GM12878 (cell line): ENCODE measurements at regions not wholly inside any gene's neighbourhood (a gene's known extent, or its start where the extent isn't known, plus 50 kb on each side); places are given as distances from the start of the nearest gene placed in this dataset.

Experiments
- ATAC-seq: fragments of 200-7000 bp; cut with Tn5 transposase; 3 replicates; pipeline ENCODE4 v1.9.1; 2020; ENCODE audit warnings: mild to moderate bottlenecking, moderate library complexity
- BruUV-seq: library from RNA; stranded (reverse); fragments of 400-500 nt; replicated peaks from 2 replicates; lab custom pipeline; 2021; lab: Mats Ljungman, UMichigan
- CTCF ChIA-PET: fragments of 300-600 bp; sonication (Branson Sonifier 250); formaldehyde crosslinking; extraction: SDS; loops from one replicate; lab custom pipeline; 2021; ENCODE audit warnings: inconsistent platforms; lab: Yijun Ruan, JAX
- POLR2A ChIA-PET: fragments of 350-600 bp; formaldehyde crosslinking; extraction: SDS; loops from one replicate; lab custom pipeline; 2021; ENCODE audit warnings: inconsistent platforms; lab: Charles Lee
- RAD21 ChIA-PET: fragments of 300-600 bp; sonication (Branson Sonifier 250); formaldehyde crosslinking; loops from one replicate; lab custom pipeline; 2023; ENCODE audit warnings: antibody characterized with exemption; ENCODE audit not compliant: unreplicated experiment; lab: Charles Lee
- SMC1A ChIA-PET: fragments of 300-600 bp; sonication (Branson Sonifier 250); formaldehyde crosslinking; loops from one replicate; lab custom pipeline; 2023; ENCODE audit not compliant: unreplicated experiment, uncharacterized antibody; lab: Charles Lee
- DNase-seq: peaks from one replicate; pipeline ENCODE4 v3.0.0-alpha.2; 2011; ENCODE audit warnings: low read depth, low spot score
- FAIRE-seq: peaks from 3 replicates; lab custom pipeline; 2011; peaks lifted over from hg19 to GRCh38; lab: Jason Lieb, UNC
- H2AFZ ChIP-seq: 2 replicates; pipeline ENCODE4 v1.6.0; 2011; ENCODE audit warnings: low read depth, low read length, control low read depth; ENCODE audit not compliant: control insufficient read depth
- H3K27ac ChIP-seq: 2 replicates; pipeline ENCODE4 v1.5.1; 2011; ENCODE audit warnings: control low read depth; ENCODE audit not compliant: control insufficient read depth, insufficient read depth
- H3K27me3 ChIP-seq, 2 experiments: replicated peaks in 1 of 2; 2 replicates each; pipeline versions ENCODE4 v1.6.0 to v1.6.1; 2011; ENCODE audit warnings: low read length in 1 of 2; ENCODE audit not compliant: control insufficient read depth in 2 of 2, insufficient read depth in 2 of 2
- H3K36me3 ChIP-seq, 2 experiments: 2 replicates each; pipeline ENCODE4 v1.5.1; 2011; ENCODE audit warnings: low read length in 1 of 2; ENCODE audit not compliant: control insufficient read depth in 2 of 2, insufficient read depth in 2 of 2
- H3K4me1 ChIP-seq: 2 replicates; pipeline ENCODE4 v1.6.1; 2011; ENCODE audit warnings: mild to moderate bottlenecking, low read length, moderate library complexity, mixed read lengths; ENCODE audit not compliant: control insufficient read depth, insufficient read depth
- H3K4me2 ChIP-seq: 2 replicates; pipeline ENCODE4 v1.6.0; 2011; ENCODE audit warnings: control low read depth; ENCODE audit not compliant: control insufficient read depth, insufficient read depth
- H3K4me3 ChIP-seq: fragments of 200-600 bp; sonication (generic); 2 replicates; pipeline ENCODE4 v1.5.1; 2016
- H3K79me2 ChIP-seq: 2 replicates; pipeline ENCODE4 v1.6.0; 2011; ENCODE audit warnings: low read length; ENCODE audit not compliant: control insufficient read depth, insufficient read depth
- H3K9ac ChIP-seq: 2 replicates; pipeline ENCODE4 v1.8.0; 2011; ENCODE audit warnings: low read length, control low read depth, mixed read lengths; ENCODE audit not compliant: control insufficient read depth, insufficient read depth
- H3K9me3 ChIP-seq: replicated peaks from 3 replicates; pipeline ENCODE4 v1.5.1; 2011; ENCODE audit warnings: mild to moderate bottlenecking, low read length; ENCODE audit not compliant: control insufficient read depth, insufficient read depth
- H4K20me1 ChIP-seq: 2 replicates; pipeline ENCODE4 v1.6.0; 2011; ENCODE audit not compliant: control insufficient read depth, insufficient read depth
- BMI1 ChIP-seq: fragments of 450-650 bp; IDR thresholded peaks from 2 replicates; pipeline ENCODE4 v1.6.1; 2016; ENCODE audit warnings: mild to moderate bottlenecking, moderate library complexity, borderline replicate concordance
- CEBPB ChIP-seq, 2 experiments: fragments of 150-350 bp in 1 of 2; IDR thresholded peaks; 2 replicates each; pipeline ENCODE4 v1.6.1; 2012 to 2014; ENCODE audit warnings: low read depth in 2 of 2, low read length in 2 of 2, borderline replicate concordance in 1 of 2, inconsistent platforms in 1 of 2
- CREB1 ChIP-seq: IDR thresholded peaks from 2 replicates; pipeline ENCODE4 v1.6.1; 2012; ENCODE audit warnings: low read depth, mild to moderate bottlenecking, inconsistent platforms
- EP300 ChIP-seq, 2 experiments: fragments of 150-350 bp in 1 of 2; IDR thresholded peaks; 2 replicates each; pipeline ENCODE4 v1.6.1; 2011 to 2012; ENCODE audit warnings: low read depth in 2 of 2, low read length in 2 of 2, borderline replicate concordance in 1 of 2, improper control_type of control experiment in 1 of 2, inconsistent platforms in 1 of 2; ENCODE audit not compliant: control insufficient read depth in 1 of 2
- ETV6 ChIP-seq, 2 experiments: fragments of 450-650 bp in 1 of 2; IDR thresholded peaks in 1 of 2; conservative IDR thresholded peaks in 1 of 2; 2 replicates each; pipeline ENCODE4 v1.6.1; 2014; ENCODE audit warnings: antibody characterized with exemption in 1 of 2, borderline replicate concordance in 1 of 2, low read depth in 1 of 2, mild to moderate bottlenecking in 1 of 2, moderate library complexity in 1 of 2
- FOXM1 ChIP-seq: IDR thresholded peaks from 2 replicates; pipeline ENCODE4 v1.6.1; 2012; ENCODE audit warnings: low read depth, mild to moderate bottlenecking, inconsistent platforms, low read length, moderate library complexity
- IKZF1 ChIP-seq: fragments of 450-650 bp; conservative IDR thresholded peaks from 2 replicates; pipeline ENCODE4 v1.6.1; 2017; ENCODE audit warnings: antibody characterized with exemption, mild to moderate bottlenecking
- IRF4 ChIP-seq: IDR thresholded peaks from 2 replicates; pipeline ENCODE4 v1.6.1; 2011; ENCODE audit warnings: low read depth, low read length
- JUNB ChIP-seq: IDR thresholded peaks from 2 replicates; pipeline ENCODE4 v1.6.1; 2016; ENCODE audit warnings: antibody characterized with exemption, mild to moderate bottlenecking
- LARP7 ChIP-seq: fragments of 450-650 bp; IDR thresholded peaks from 2 replicates; pipeline ENCODE4 v1.6.1; 2017; ENCODE audit warnings: mild to moderate bottlenecking
- PML ChIP-seq: IDR thresholded peaks from 2 replicates; pipeline ENCODE4 v1.6.1; 2012; ENCODE audit warnings: low read length, inconsistent platforms
- POU2F2 ChIP-seq: IDR thresholded peaks from 3 replicates; pipeline ENCODE4 v1.6.1; 2011; ENCODE audit warnings: low read depth, mild to moderate bottlenecking, low read length, borderline replicate concordance
- RELA ChIP-seq: fragments of 450-650 bp; IDR thresholded peaks from 2 replicates; pipeline ENCODE4 v1.8.0; 2014; ENCODE audit warnings: borderline replicate concordance; ENCODE audit not compliant: partially characterized antibody
- STAT3 ChIP-seq: IDR thresholded peaks from 2 replicates; pipeline ENCODE4 v1.6.1; 2011; ENCODE audit warnings: low read depth, low read length, improper control_type of control experiment
- TCF12 ChIP-seq: IDR thresholded peaks from 2 replicates; pipeline ENCODE4 v1.6.1; 2011; ENCODE audit warnings: low read depth, mild to moderate bottlenecking, low read length
- TCF7 ChIP-seq: IDR thresholded peaks from 2 replicates; pipeline ENCODE4 v1.6.1; 2014; ENCODE audit warnings: antibody characterized with exemption, borderline replicate concordance
- whole genome bisulfite sequencing: methylation state at CpG from one replicate; pipeline ENCODE4 v1.1.6; 2016; ENCODE audit warnings: low lambda C conversion rate; ENCODE audit not compliant: insufficient replicate concordance, insufficient coverage; ENCODE audit errors: missing lambda C conversion rate; 5-methylcytosine and 5-hydroxymethylcytosine counted together
- in situ Hi-C: fragments of 300-500 bp; cut with MboI; formaldehyde crosslinking; loops from 9 replicates; pipeline ENCODE4 v1.14.3; 2018; ENCODE audit warnings: mixed read lengths
- intact Hi-C: fragments of 100-400 bp; cut with micrococcal nuclease; formaldehyde crosslinking; loops from one replicate; pipeline ENCODE4 v1.14.2; 2022; ENCODE audit not compliant: unreplicated experiment
- TF ChIP-seq, protein P1 (sequence below): fragments of 450-650 bp; IDR thresholded peaks from 2 replicates; pipeline ENCODE4 v1.6.1; 2016; ENCODE audit warnings: mild to moderate bottlenecking
- TF ChIP-seq, protein P2 (sequence below): fragments of 150-350 bp; IDR thresholded peaks from 2 replicates; pipeline ENCODE4 v1.6.1; 2016; ENCODE audit warnings: low read depth, low read length

DNA sequence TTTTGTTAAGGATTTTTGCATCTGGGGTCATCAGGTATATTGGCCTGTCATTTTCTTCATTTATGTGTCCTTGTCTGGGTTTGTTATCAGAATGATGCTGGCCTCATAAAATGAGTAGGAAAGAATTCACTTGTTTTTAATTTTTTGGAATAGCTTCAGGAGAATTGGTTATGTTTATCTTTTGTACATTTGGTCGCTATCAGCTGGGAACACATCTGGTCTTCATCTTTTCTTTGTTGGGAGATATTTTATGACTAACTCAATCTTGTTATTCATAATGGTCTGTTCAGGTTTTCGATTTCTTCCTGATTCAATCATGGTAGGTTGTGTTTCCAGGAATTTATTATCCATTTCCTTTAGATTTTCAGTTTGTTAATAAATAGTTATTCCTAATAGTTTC, 207.5 kb upstream of the ASCC3 start:
- Histone ChIP-seq H2AFZ (no peak overlapping the region), H4K20me1 (no peaks in the 10 kb centered on the region), H3K4me2 (no peak overlapping the region), H3K36me3 (no peaks in the 10 kb centered on the region), H3K27ac (no peak overlapping the region), H3K4me3 (no peak overlapping the region), H3K27me3 (no peaks in the 10 kb centered on the region), H3K4me1 (no peaks in the 10 kb centered on the region), H3K9ac (no peak overlapping the region), H3K9me3 (no peaks in the 10 kb centered on the region), H3K79me2 (no peaks in the 10 kb centered on the region)
- intact Hi-C loops: no loop called here
- DNase-seq: no peak
- in situ Hi-C loops: no loop called here
- ChIA-PET SMC1A (no interaction called here), CTCF (no interaction called here), RAD21 (no interaction called here), POLR2A (no interaction called here)
- FAIRE-seq: no peak
- 0% methylated on average over 2 of the region's 2 CpGs for WGBS
- no peak for TF ChIP-seq ETV6 (conservative IDR thresholded peaks at IDR 0.05 in 1 of 2, IDR thresholded peaks at IDR 0.05 in 1 of 2; ENCODE audit: borderline replicate concordance in 1 of 2, low read depth in 1 of 2)
- TF ChIP-seq IKZF1: no peak
- TF ChIP-seq LARP7: no peak
- no peak for TF ChIP-seq CEBPB (IDR thresholded peaks at IDR 0.05; ENCODE audit: borderline replicate concordance in 1 of 2, low read depth in 2 of 2, low read length in 2 of 2)
- no peak for TF ChIP-seq CREB1
- no peak for TF ChIP-seq POU2F2
- no peak for TF ChIP-seq TCF12
- TF ChIP-seq JUNB: no peak
- TF ChIP-seq BMI1: no peak
- TF ChIP-seq RELA: no peak
- TF ChIP-seq IRF4: no peak
- no peak for TF ChIP-seq FOXM1
- TF ChIP-seq PML: no peak
- TF ChIP-seq, protein P1, sequence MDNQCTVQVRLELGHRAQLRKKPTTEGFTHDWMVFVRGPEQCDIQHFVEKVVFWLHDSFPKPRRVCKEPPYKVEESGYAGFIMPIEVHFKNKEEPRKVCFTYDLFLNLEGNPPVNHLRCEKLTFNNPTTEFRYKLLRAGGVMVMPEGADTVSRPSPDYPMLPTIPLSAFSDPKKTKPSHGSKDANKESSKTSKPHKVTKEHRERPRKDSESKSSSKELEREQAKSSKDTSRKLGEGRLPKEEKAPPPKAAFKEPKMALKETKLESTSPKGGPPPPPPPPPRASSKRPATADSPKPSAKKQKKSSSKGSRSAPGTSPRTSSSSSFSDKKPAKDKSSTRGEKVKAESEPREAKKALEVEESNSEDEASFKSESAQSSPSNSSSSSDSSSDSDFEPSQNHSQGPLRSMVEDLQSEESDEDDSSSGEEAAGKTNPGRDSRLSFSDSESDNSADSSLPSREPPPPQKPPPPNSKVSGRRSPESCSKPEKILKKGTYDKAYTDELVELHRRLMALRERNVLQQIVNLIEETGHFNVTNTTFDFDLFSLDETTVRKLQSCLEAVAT: no peak
- no peak for TF ChIP-seq TCF7
- TF ChIP-seq STAT3: no peak
- TF ChIP-seq, protein P2, sequence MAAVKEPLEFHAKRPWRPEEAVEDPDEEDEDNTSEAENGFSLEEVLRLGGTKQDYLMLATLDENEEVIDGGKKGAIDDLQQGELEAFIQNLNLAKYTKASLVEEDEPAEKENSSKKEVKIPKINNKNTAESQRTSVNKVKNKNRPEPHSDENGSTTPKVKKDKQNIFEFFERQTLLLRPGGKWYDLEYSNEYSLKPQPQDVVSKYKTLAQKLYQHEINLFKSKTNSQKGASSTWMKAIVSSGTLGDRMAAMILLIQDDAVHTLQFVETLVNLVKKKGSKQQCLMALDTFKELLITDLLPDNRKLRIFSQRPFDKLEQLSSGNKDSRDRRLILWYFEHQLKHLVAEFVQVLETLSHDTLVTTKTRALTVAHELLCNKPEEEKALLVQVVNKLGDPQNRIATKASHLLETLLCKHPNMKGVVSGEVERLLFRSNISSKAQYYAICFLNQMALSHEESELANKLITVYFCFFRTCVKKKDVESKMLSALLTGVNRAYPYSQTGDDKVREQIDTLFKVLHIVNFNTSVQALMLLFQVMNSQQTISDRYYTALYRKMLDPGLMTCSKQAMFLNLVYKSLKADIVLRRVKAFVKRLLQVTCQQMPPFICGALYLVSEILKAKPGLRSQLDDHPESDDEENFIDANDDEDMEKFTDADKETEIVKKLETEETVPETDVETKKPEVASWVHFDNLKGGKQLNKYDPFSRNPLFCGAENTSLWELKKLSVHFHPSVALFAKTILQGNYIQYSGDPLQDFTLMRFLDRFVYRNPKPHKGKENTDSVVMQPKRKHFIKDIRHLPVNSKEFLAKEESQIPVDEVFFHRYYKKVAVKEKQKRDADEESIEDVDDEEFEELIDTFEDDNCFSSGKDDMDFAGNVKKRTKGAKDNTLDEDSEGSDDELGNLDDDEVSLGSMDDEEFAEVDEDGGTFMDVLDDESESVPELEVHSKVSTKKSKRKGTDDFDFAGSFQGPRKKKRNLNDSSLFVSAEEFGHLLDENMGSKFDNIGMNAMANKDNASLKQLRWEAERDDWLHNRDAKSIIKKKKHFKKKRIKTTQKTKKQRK: no peak
- TF ChIP-seq EP300 (IDR thresholded peaks at IDR 0.05; ENCODE audit: borderline replicate concordance in 1 of 2, control insufficient read depth in 1 of 2, low read depth in 2 of 2, low read length in 2 of 2): no peak
- BruUV-seq: no TSS peak
- no peak for ATAC-seq
